A549 (cell line): ENCODE measurements at regions not wholly inside any gene's neighbourhood (a gene's known extent, or its start where the extent isn't known, plus 50 kb on each side); places are given as distances from the start of the nearest gene placed in this dataset.

ENCODE experiments used
- ATAC-seq, 2 experiments: fragments of 200-7000 bp in 1 of 2; fragments of >200 bp in 1 of 2; cut with Nextera tagmentation in 1 of 2; cut with Tn5 transposase in 1 of 2; 3 replicates each; pipeline versions ENCODE4 v1.8.0 to v1.9.1; 2018 to 2020; ENCODE audit warnings: mild to moderate bottlenecking in 1 of 2, moderate library complexity in 1 of 2
- CTCF ChIA-PET: fragments of 300-600 bp; sonication (Branson Sonifier 250); formaldehyde crosslinking; extraction: SDS; loops from one replicate; lab custom pipeline; 2021; ENCODE audit warnings: antibody characterized with exemption, inconsistent platforms; lab: Yijun Ruan, JAX
- POLR2A ChIA-PET: fragments of 350-600 bp; formaldehyde crosslinking; extraction: SDS; loops from one replicate; lab custom pipeline; 2021; ENCODE audit warnings: antibody characterized with exemption, inconsistent platforms; lab: Yijun Ruan, JAX
- DNase-seq, 2 experiments: peaks; one replicate each; pipeline versions ENCODE4 v3.0.0 to v3.0.0-alpha.2; 2011 to 2016; ENCODE audit warnings: low read depth in 1 of 2, low spot score in 1 of 2
- FAIRE-seq: peaks from 2 replicates; lab custom pipeline; 2011; peaks lifted over from hg19 to GRCh38; lab: Jason Lieb, UNC
- H3K27ac ChIP-seq, 2 experiments: fragments of >200 bp; sonication (Bioruptor Twin); formaldehyde crosslinking; 3 replicates each; pipeline ENCODE4 v1.5.1; 2016 to 2017
- H3K4me1 ChIP-seq: fragments of >200 bp; sonication (Bioruptor Twin); formaldehyde crosslinking; 3 replicates; pipeline ENCODE4 v1.6.1; 2016
- H3K4me2 ChIP-seq: fragments of >200 bp; sonication (Bioruptor Twin); formaldehyde crosslinking; 3 replicates; pipeline ENCODE4 v1.6.1; 2016
- H3K4me3 ChIP-seq: fragments of >200 bp; sonication (Bioruptor Twin); formaldehyde crosslinking; 3 replicates; pipeline ENCODE4 v1.5.1; 2016
- H3K9me3 ChIP-seq: fragments of >200 bp; sonication (Bioruptor Twin); formaldehyde crosslinking; 3 replicates; pipeline ENCODE4 v1.6.1; 2016
- ATOH8 ChIP-seq: fragments of 250-450 bp; sonication (Bioruptor Pico); IDR thresholded peaks from 2 replicates; pipeline ENCODE4 v1.5.0; 2020; ENCODE audit warnings: low read depth, mild to moderate bottlenecking, moderate library complexity
- BHLHE40 ChIP-seq: IDR thresholded peaks from 2 replicates; pipeline ENCODE4 v1.6.1; 2012; ENCODE audit warnings: low read depth, low read length, inconsistent platforms
- CBX8 ChIP-seq: fragments of 200-600 bp; sonication (generic); IDR thresholded peaks from 2 replicates; pipeline ENCODE4 v1.6.1; 2016
- EP300 ChIP-seq, 2 experiments: fragments of >200 bp; sonication (Bioruptor Twin); formaldehyde crosslinking; IDR thresholded peaks; 2 replicates in 1 of 2; 3 replicates in 1 of 2; pipeline ENCODE4 v1.6.1; 2016 to 2017
- HES2 ChIP-seq: fragments of >200 bp; sonication (Bioruptor Twin); formaldehyde crosslinking; IDR thresholded peaks from 2 replicates; pipeline ENCODE4 v1.6.1; 2016
- HEYL ChIP-seq: fragments of 250-450 bp; sonication (Bioruptor Pico); IDR thresholded peaks from 2 replicates; pipeline ENCODE4 v1.8.0; 2021; ENCODE audit warnings: mild to moderate bottlenecking, moderate library complexity
- HOXB13 ChIP-seq: fragments of 250-450 bp; sonication (Bioruptor Pico); IDR thresholded peaks from 2 replicates; pipeline ENCODE4 v1.5.0; 2020; ENCODE audit warnings: low read depth, mild to moderate bottlenecking, moderate library complexity
- HOXB5 ChIP-seq: fragments of 250-450 bp; sonication (Bioruptor Pico); IDR thresholded peaks from 2 replicates; pipeline ENCODE4 v1.5.0; 2020; ENCODE audit warnings: mild to moderate bottlenecking, moderate library complexity
- KDM1A ChIP-seq: fragments of 200-600 bp; sonication (generic); IDR thresholded peaks from 2 replicates; pipeline ENCODE4 v1.6.1; 2016; ENCODE audit warnings: low read depth, mild to moderate bottlenecking
- MAZ ChIP-seq: fragments of 150-350 bp; IDR thresholded peaks from 2 replicates; pipeline ENCODE4 v1.6.1; 2014; ENCODE audit warnings: antibody characterized with exemption, low read depth, low read length, borderline replicate concordance
- MYC ChIP-seq: IDR thresholded peaks from 2 replicates; pipeline ENCODE4 v1.6.1; 2012; ENCODE audit warnings: mild to moderate bottlenecking, inconsistent platforms, low read length, improper control_type of control experiment, borderline replicate concordance
- NFE2L2 ChIP-seq: fragments of 150-350 bp; conservative IDR thresholded peaks from 2 replicates; pipeline ENCODE4 v1.6.1; 2014; ENCODE audit warnings: low read length
- PHF8 ChIP-seq: fragments of 200-600 bp; sonication (generic); IDR thresholded peaks from 2 replicates; pipeline ENCODE4 v1.6.1; 2016; ENCODE audit warnings: low read depth, mild to moderate bottlenecking, antibody characterized with exemption, moderate library complexity, borderline replicate concordance
- POLR2AphosphoS2 ChIP-seq: conservative IDR thresholded peaks from 2 replicates; pipeline ENCODE4 v1.6.1; 2012; ENCODE audit warnings: low read length, improper control_type of control experiment, inconsistent platforms
- RAD21 ChIP-seq, 2 experiments: fragments of >200 bp in 1 of 2; sonication (Bioruptor Twin) in 1 of 2; formaldehyde crosslinking in 1 of 2; IDR thresholded peaks in 1 of 2; conservative IDR thresholded peaks in 1 of 2; 2 replicates in 1 of 2; 3 replicates in 1 of 2; pipeline ENCODE4 v1.6.1; 2012 to 2018; ENCODE audit warnings: inconsistent platforms in 1 of 2
- RARB ChIP-seq: fragments of 250-450 bp; sonication (Bioruptor Pico); IDR thresholded peaks from 2 replicates; pipeline ENCODE4 v1.8.0; 2021; ENCODE audit warnings: mild to moderate bottlenecking, moderate library complexity
- RCOR1 ChIP-seq: fragments of 150-350 bp; IDR thresholded peaks from 2 replicates; pipeline ENCODE4 v1.6.1; 2014; ENCODE audit warnings: antibody characterized with exemption, low read length, low read depth
- TFCP2L1 ChIP-seq: fragments of 250-450 bp; sonication (Bioruptor Pico); IDR thresholded peaks from 2 replicates; pipeline ENCODE4 v1.5.0; 2021; ENCODE audit warnings: mild to moderate bottlenecking
- USF2 ChIP-seq: fragments of 450-650 bp; IDR thresholded peaks from 2 replicates; pipeline ENCODE4 v1.6.1; 2014; ENCODE audit warnings: antibody characterized with exemption
- ZFP36 ChIP-seq: fragments of 450-650 bp; IDR thresholded peaks from 2 replicates; pipeline ENCODE4 v1.6.1; 2014; ENCODE audit warnings: borderline replicate concordance; ENCODE audit not compliant: partially characterized antibody
- ZNF302 ChIP-seq: fragments of 250-450 bp; sonication (Bioruptor Pico); IDR thresholded peaks from 2 replicates; pipeline ENCODE4 v1.9.0; 2021; ENCODE audit warnings: inconsistent platforms, mild to moderate bottlenecking, moderate library complexity
- ZSCAN20 ChIP-seq: fragments of 250-450 bp; sonication (Bioruptor Pico); IDR thresholded peaks from 2 replicates; pipeline ENCODE4 v1.8.0; 2022; ENCODE audit warnings: mild to moderate bottlenecking, moderate library complexity
- WGBS: methylation state at CpG from one replicate; pipeline ENCODE4 v1.1.6; 2017; ENCODE audit errors: missing lambda C conversion rate; 5-methylcytosine and 5-hydroxymethylcytosine counted together
- TF ChIP-seq, protein P1 (sequence below): fragments of 150-350 bp; IDR thresholded peaks from 2 replicates; pipeline ENCODE4 v1.6.1; 2014; ENCODE audit warnings: low read depth, mild to moderate bottlenecking, low read length
- TF ChIP-seq, protein P2 (sequence below): IDR thresholded peaks from 2 replicates; pipeline ENCODE4 v1.6.1; 2012

DNA sequence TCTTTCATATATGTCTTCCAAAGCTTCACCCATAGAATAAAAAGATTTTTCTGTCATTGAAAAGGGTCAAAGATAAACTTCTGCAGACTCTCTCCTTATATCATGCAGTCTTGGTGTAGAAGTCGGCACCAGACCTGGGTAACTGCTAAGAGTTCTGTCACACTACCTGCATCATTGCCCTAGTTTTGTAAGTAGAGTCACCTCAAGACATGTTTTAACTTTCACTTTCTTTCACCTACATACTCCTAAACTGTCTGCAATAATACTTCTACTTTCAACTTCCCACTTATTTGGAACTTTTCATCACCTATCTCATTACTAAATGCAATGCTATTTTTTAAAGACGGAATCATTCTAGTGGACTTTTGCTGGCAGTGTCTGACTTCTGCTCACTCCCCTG, 475.6 kb upstream of the VRK2 start (continued):
- TF ChIP-seq RARB (no peak), ATOH8 (CRISPR knock-in tag) (no peak), POLR2AphosphoS2 (no peak), HEYL (CRISPR knock-in tag) (no peak), NFE2L2 (no peak)
- TF ChIP-seq, protein P1, sequence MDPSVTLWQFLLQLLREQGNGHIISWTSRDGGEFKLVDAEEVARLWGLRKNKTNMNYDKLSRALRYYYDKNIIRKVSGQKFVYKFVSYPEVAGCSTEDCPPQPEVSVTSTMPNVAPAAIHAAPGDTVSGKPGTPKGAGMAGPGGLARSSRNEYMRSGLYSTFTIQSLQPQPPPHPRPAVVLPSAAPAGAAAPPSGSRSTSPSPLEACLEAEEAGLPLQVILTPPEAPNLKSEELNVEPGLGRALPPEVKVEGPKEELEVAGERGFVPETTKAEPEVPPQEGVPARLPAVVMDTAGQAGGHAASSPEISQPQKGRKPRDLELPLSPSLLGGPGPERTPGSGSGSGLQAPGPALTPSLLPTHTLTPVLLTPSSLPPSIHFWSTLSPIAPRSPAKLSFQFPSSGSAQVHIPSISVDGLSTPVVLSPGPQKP = no peak

GRCh38 chr2:57575700-57576268, 470.8 kb upstream of the VRK2 start:
- ATAC-seq (no peak), FAIRE-seq (peak; percentile 23), DNase-seq (no peak)
- ChIA-PET CTCF (no interaction called here), POLR2A (no interaction called here)
- 33% methylated on average over 5 of the region's 5 CpGs for WGBS
- H3K27ac ChIP-seq = no peak overlapping the region
- no peak for TF ChIP-seq ZSCAN20 (CRISPR knock-in tag)
- no peak for TF ChIP-seq KDM1A
- TF ChIP-seq USF2 = no peak
- no peak for TF ChIP-seq ZNF302 (CRISPR knock-in tag)
- no peak for TF ChIP-seq PHF8
- TF ChIP-seq HOXB5 = no peak
- no peaks in the 10 kb centered on the region for H3K9me3 ChIP-seq
- no peak overlapping the region for H3K4me3 ChIP-seq
- H3K4me2 ChIP-seq = no peak overlapping the region
- no peaks in the 10 kb centered on the region for H3K4me1 ChIP-seq

GRCh38 chr2:57576983-57577382, 469.6 kb upstream of the VRK2 start:
- 56% methylated on average over 1 of the region's 1 CpG for WGBS
- no peak for TF ChIP-seq MYC
- H3K9me3 ChIP-seq = no peaks in the 10 kb centered on the region
- FAIRE-seq (no peak), DNase-seq (no peak), ATAC-seq (no peak)
- CTCF ChIA-PET = no interaction called here
- H3K27ac ChIP-seq = no peak overlapping the region
- no peak overlapping the region for H3K4me3 ChIP-seq
- no peaks in the 10 kb centered on the region for H3K4me1 ChIP-seq
- POLR2A ChIA-PET = no interaction called here
- no peak overlapping the region for H3K4me2 ChIP-seq

DNA sequence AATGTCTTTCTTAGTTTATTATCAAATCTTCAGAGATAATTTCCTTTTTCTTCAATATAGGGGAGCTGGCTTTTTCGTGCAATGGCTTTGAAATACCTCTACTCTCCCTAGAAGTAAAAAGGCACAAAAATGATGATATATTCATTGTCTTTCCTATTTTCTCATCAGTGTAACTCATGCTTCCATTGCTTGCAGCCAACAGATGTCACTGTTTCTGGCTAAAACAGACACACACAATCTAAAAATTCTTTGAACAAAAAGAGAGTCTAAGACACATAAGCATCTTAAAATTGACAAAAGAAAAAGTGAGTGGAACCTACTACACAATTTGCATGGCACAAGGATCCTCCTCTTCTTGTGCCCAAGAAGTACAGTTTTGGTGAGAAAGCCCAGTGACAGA, 448.7 kb upstream of the VRK2 start:
- H3K4me2 ChIP-seq = no peak overlapping the region
- no peaks in the 10 kb centered on the region for H3K9me3 ChIP-seq
- FAIRE-seq (peak; percentile 46), DNase-seq (no peak), ATAC-seq (no peak)
- no peak overlapping the region for H3K4me3 ChIP-seq
- WGBS = 0% methylated on average over 1 of the region's 1 CpG
- no peaks in the 10 kb centered on the region for H3K4me1 ChIP-seq
- no peak for TF ChIP-seq KDM1A
- TF ChIP-seq, protein P2, sequence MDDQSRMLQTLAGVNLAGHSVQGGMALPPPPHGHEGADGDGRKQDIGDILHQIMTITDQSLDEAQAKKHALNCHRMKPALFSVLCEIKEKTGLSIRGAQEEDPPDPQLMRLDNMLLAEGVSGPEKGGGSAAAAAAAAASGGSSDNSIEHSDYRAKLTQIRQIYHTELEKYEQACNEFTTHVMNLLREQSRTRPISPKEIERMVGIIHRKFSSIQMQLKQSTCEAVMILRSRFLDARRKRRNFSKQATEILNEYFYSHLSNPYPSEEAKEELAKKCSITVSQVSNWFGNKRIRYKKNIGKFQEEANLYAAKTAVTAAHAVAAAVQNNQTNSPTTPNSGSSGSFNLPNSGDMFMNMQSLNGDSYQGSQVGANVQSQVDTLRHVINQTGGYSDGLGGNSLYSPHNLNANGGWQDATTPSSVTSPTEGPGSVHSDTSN = no peak
- no peak for TF ChIP-seq MAZ
- TF ChIP-seq HOXB13 (CRISPR knock-in tag) = no peak
- no peak for TF ChIP-seq HES2
- no peak for TF ChIP-seq CBX8
- TF ChIP-seq BHLHE40 = no peak
- no peak for TF ChIP-seq ZNF302 (CRISPR knock-in tag)
- no peak for TF ChIP-seq RAD21 (conservative IDR thresholded peaks at IDR 0.05 in 1 of 2, IDR thresholded peaks at IDR 0.05 in 1 of 2)
- TF ChIP-seq RCOR1 = no peak
- no peak for TF ChIP-seq EP300 (IDR thresholded peaks at IDR 0.05)
- no peak for TF ChIP-seq ATOH8 (CRISPR knock-in tag)
- TF ChIP-seq POLR2AphosphoS2 = no peak
- no peak for TF ChIP-seq TFCP2L1 (CRISPR knock-in tag)
- no peak for TF ChIP-seq ZFP36
- no peak for TF ChIP-seq NFE2L2
- H3K27ac ChIP-seq = no peak overlapping the region
- ChIA-PET CTCF (no interaction called here), POLR2A (no interaction called here)
